Tibial nerve (tissue), 4 donors: ENCODE measurements at regions not wholly inside any gene's neighbourhood (a gene's known extent, or its start where the extent isn't known, plus 50 kb on each side); places are given as distances from the start of the nearest gene placed in this dataset.

Source experiments
- CTCF ChIP-seq, 5 experiments: fragments of 200-600 bp in 3 of 5; fragments of 450-650 bp in 2 of 5; sonication (generic) in 3 of 5; IDR thresholded peaks; one replicate each; pipeline ENCODE4 v1.5.1; 2016 to 2019; ENCODE audit warnings: antibody characterized with exemption in 5 of 5, mild to moderate bottlenecking in 3 of 5, moderate library complexity in 2 of 5
- EP300 ChIP-seq, 2 donors: sonication (generic); formaldehyde crosslinking; IDR thresholded peaks; one replicate each; pipeline ENCODE4 v1.6.1; 2017; ENCODE audit warnings: antibody characterized with exemption in 2 of 2, mild to moderate bottlenecking in 1 of 2
- POLR2A ChIP-seq, 2 donors: fragments of 450-650 bp; IDR thresholded peaks; one replicate each; pipeline ENCODE4 v1.6.1; 2017; ENCODE audit warnings: antibody characterized with exemption in 2 of 2, mild to moderate bottlenecking in 2 of 2, moderate library complexity in 2 of 2

- TF ChIP-seq CTCF (IDR thresholded peaks at IDR 0.05), result no peak
- TF ChIP-seq POLR2A (IDR thresholded peaks at IDR 0.05), result no peak
- TF ChIP-seq EP300 (IDR thresholded peaks at IDR 0.05), result no peak
Observed at GRCh38 chr7:96562458-96562857, 147.2 kb downstream of the SEM1 start.
